ENCODE measurements at regions not wholly inside any gene's neighbourhood (a gene's known extent, or its start where the extent isn't known, plus 50 kb on each side); places are given as distances from the start of the nearest gene placed in this dataset.
"Not testable (repeated sequence)": the region's sequence is repeated elsewhere in the genome, so short reads cannot be mapped to it uniquely, and the experiment has no call there.

DNA sequence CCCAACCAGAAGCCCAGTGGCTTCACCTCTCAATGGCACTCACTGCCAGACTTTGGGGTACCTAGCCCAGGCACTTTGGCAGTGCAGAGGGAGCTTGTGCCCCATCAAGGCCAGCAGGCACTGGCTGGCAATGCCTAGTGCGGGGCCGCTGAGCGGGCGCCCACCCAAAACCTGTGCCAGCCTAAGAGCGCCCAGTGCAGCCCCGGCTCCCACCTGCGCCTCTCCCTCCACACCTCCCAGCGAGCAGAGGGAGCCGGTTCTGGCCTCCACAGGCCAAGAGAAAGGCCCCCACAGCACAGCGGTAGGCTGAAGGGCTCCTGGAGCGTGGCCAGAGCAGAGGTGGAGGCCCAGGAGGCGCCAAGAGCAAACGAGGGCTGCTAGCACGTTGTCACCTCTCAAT lies 930.8 kb downstream of the IPMK start (continued):
- TF ChIP-seq BACH2 (CRISPR knock-in tag; IDR thresholded peaks at IDR 0.05; ENCODE audit: borderline replicate concordance) = no peak
- TF ChIP-seq, protein P1, sequence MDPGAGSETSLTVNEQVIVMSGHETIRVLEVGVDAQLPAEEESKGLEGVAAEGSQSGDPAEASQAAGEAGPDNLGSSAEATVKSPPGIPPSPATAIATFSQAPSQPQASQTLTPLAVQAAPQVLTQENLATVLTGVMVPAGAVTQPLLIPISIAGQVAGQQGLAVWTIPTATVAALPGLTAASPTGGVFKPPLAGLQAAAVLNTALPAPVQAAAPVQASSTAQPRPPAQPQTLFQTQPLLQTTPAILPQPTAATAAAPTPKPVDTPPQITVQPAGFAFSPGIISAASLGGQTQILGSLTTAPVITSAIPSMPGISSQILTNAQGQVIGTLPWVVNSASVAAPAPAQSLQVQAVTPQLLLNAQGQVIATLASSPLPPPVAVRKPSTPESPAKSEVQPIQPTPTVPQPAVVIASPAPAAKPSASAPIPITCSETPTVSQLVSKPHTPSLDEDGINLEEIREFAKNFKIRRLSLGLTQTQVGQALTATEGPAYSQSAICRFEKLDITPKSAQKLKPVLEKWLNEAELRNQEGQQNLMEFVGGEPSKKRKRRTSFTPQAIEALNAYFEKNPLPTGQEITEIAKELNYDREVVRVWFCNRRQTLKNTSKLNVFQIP (CRISPR knock-in tag; IDR thresholded peaks at IDR 0.05; ENCODE audit: borderline replicate concordance, low read depth) = no peak
- no peak for TF ChIP-seq GLIS3 (CRISPR knock-in tag; IDR thresholded peaks at IDR 0.05)
- TF ChIP-seq ZNF565 (CRISPR knock-in tag; conservative IDR thresholded peaks at IDR 0.05; ENCODE audit: low read depth) = no peak
- no peak for TF ChIP-seq ZFP30 (CRISPR knock-in tag; IDR thresholded peaks at IDR 0.05)
- no peak for TF ChIP-seq PPARA (CRISPR knock-in tag; IDR thresholded peaks at IDR 0.05; ENCODE audit: borderline replicate concordance)

DNA sequence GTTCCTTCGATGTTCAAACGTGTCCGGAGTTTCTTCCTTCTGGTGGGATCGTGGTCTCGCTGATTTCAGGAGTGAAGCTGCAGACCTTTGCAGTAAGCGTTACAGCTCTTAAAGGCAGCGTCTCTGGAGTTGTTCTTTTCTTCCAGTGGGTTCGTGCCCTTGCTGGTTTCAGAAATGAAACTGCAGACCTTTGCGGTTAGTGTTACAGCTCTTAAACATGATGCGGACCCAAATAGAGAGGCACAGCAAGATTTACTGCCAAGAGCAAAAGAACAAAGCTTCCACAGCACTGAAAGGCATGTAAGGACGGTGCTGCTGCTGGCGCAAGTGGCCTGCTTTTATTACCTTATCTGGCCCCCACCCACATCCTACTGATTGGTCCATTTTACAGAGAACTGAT lies 931.4 kb downstream of the IPMK start:
- ATAC-seq = no peak
- no peak for TF ChIP-seq OSR1 (CRISPR knock-in tag; IDR thresholded peaks at IDR 0.05)
- no peak for TF ChIP-seq CSDC2 (CRISPR knock-in tag; IDR thresholded peaks at IDR 0.05)
- TF ChIP-seq, protein P1 (CRISPR knock-in tag; IDR thresholded peaks at IDR 0.05; ENCODE audit: borderline replicate concordance, low read depth) = no peak

DNA sequence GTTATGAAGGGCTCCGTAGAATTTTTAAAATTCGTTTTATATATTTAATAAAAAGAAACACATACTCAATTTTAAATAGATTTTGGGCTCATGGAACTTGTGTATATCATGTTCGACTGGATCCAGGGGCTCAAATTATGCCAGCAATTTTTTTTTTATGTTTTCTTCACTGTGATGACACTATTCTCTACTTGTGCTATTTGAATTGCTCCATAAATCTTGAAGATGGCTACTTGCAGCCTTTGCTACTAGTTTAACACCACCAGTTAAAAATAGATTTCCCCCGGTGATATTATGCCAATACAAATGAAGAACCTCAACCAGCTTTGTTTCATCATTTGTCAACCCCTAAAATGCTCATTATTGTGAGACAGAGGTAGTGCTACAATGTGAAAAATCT lies 933.2 kb downstream of the IPMK start:
- no peak for TF ChIP-seq ZNF70 (CRISPR knock-in tag; IDR thresholded peaks at IDR 0.05)
- no peak for TF ChIP-seq PPARA (CRISPR knock-in tag; IDR thresholded peaks at IDR 0.05; ENCODE audit: borderline replicate concordance)
- TF ChIP-seq GLIS3 (CRISPR knock-in tag; IDR thresholded peaks at IDR 0.05) = no peak
- TF ChIP-seq ZNF565 (CRISPR knock-in tag; conservative IDR thresholded peaks at IDR 0.05; ENCODE audit: low read depth) = no peak
- TF ChIP-seq, protein P2, sequence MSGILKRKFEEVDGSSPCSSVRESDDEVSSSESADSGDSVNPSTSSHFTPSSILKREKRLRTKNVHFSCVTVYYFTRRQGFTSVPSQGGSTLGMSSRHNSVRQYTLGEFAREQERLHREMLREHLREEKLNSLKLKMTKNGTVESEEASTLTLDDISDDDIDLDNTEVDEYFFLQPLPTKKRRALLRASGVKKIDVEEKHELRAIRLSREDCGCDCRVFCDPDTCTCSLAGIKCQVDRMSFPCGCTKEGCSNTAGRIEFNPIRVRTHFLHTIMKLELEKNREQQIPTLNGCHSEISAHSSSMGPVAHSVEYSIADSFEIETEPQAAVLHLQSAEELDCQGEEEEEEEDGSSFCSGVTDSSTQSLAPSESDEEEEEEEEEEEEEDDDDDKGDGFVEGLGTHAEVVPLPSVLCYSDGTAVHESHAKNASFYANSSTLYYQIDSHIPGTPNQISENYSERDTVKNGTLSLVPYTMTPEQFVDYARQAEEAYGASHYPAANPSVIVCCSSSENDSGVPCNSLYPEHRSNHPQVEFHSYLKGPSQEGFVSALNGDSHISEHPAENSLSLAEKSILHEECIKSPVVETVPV (CRISPR knock-in tag; IDR thresholded peaks at IDR 0.05) = no peak
- TF ChIP-seq TOX (CRISPR knock-in tag; IDR thresholded peaks at IDR 0.05; ENCODE audit: borderline replicate concordance) = no peak
- ATAC-seq = no peak

DNA sequence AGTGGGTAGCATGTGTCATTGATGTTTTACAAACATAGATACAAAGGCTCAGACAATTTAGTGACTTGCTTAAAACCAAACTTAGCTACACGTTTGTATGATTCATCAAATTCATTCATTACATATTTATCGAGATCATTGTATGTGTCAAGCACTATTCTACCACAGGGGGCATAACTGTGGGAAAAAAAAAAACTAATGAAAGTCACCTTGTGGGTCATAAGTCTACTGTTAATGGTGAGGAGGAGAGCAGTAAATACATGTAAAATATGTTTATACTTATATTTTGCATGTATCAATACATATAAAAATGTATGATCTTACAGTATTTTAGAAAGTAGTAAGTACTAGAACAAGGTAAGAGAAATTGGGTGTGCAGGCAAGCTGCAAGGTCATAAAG lies 933.8 kb downstream of the IPMK start:
- TF ChIP-seq SNAI2 (CRISPR knock-in tag; IDR thresholded peaks at IDR 0.05) (no peak), RARB (CRISPR knock-in tag; IDR thresholded peaks at IDR 0.05) (no peak), ISL1 (CRISPR knock-in tag; IDR thresholded peaks at IDR 0.05) (no peak), OSR1 (CRISPR knock-in tag; IDR thresholded peaks at IDR 0.05) (no peak), PPARA (CRISPR knock-in tag; IDR thresholded peaks at IDR 0.05; ENCODE audit: borderline replicate concordance) (no peak), ARNTL (CRISPR knock-in tag; IDR thresholded peaks at IDR 0.05; ENCODE audit: borderline replicate concordance, low read depth) (no peak), CSDC2 (CRISPR knock-in tag; IDR thresholded peaks at IDR 0.05) (no peak), GLIS3 (CRISPR knock-in tag; IDR thresholded peaks at IDR 0.05) (no peak), TCF4 (CRISPR knock-in tag; IDR thresholded peaks at IDR 0.05; ENCODE audit: borderline replicate concordance) (no peak), ESRRG (CRISPR knock-in tag; IDR thresholded peaks at IDR 0.05) (no peak), ZFP30 (CRISPR knock-in tag; IDR thresholded peaks at IDR 0.05) (no peak), TOX (CRISPR knock-in tag; IDR thresholded peaks at IDR 0.05; ENCODE audit: borderline replicate concordance) (no peak), ZC3H10 (CRISPR knock-in tag; IDR thresholded peaks at IDR 0.05) (no peak), ZFP3 (CRISPR knock-in tag; IDR thresholded peaks at IDR 0.05) (no peak)
- TF ChIP-seq, protein P3, sequence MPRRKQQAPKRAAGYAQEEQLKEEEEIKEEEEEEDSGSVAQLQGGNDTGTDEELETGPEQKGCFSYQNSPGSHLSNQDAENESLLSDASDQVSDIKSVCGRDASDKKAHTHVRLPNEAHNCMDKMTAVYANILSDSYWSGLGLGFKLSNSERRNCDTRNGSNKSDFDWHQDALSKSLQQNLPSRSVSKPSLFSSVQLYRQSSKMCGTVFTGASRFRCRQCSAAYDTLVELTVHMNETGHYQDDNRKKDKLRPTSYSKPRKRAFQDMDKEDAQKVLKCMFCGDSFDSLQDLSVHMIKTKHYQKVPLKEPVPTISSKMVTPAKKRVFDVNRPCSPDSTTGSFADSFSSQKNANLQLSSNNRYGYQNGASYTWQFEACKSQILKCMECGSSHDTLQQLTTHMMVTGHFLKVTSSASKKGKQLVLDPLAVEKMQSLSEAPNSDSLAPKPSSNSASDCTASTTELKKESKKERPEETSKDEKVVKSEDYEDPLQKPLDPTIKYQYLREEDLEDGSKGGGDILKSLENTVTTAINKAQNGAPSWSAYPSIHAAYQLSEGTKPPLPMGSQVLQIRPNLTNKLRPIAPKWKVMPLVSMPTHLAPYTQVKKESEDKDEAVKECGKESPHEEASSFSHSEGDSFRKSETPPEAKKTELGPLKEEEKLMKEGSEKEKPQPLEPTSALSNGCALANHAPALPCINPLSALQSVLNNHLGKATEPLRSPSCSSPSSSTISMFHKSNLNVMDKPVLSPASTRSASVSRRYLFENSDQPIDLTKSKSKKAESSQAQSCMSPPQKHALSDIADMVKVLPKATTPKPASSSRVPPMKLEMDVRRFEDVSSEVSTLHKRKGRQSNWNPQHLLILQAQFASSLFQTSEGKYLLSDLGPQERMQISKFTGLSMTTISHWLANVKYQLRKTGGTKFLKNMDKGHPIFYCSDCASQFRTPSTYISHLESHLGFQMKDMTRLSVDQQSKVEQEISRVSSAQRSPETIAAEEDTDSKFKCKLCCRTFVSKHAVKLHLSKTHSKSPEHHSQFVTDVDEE (CRISPR knock-in tag; IDR thresholded peaks at IDR 0.05) = no peak
- TF ChIP-seq, protein P1 (CRISPR knock-in tag; IDR thresholded peaks at IDR 0.05; ENCODE audit: borderline replicate concordance, low read depth) = no peak
- ATAC-seq = no peak

DNA sequence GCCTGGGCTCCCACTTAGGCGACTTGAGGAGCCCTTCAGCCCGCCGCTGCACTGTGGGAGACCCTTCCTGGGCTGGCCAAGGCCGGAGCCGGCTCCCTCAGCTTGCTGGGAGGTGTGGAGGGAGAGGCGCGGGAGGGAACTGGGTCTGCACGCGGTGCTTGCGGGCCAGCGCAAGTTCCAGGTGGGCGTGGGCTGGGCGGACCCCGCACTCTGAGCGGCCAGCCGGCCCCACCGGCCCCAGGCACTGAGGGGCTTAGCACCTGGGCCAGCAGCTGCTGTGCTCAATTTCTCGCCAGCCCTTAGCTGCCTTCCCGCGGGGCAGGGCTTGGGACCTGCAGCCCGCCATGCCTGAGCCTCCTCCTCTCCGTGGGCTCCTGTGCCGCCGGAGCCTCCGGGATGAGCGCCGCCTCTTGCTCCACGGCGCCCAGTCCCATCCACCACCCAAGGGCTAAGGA lies 946.3 kb downstream of the IPMK start:
- ATAC-seq = not testable (repeated sequence)
